Kidney glomerular epithelial cell (primary cell): ENCODE measurements at regions not wholly inside any gene's neighbourhood (a gene's known extent, or its start where the extent isn't known, plus 50 kb on each side); places are given as distances from the start of the nearest gene placed in this dataset.
A peak's percentile ranks its signal among the peaks of the same experiment; 100 is the strongest.

Experiments used
- DNase-seq: peaks from one replicate; lab custom pipeline; 2025; lab: John Stamatoyannopoulos, UW

GRCh38 chr4:120977435-120977997, 55.0 kb upstream of the PRDM5 start:
- DNase-seq: peak; percentile 38

- no peak for DNase-seq
These were observed 50.7 kb upstream of the PRDM5 start for GRCh38 chr4:120973207-120973606.
